A673 (cell line): ENCODE measurements at regions not wholly inside any gene's neighbourhood (a gene's known extent, or its start where the extent isn't known, plus 50 kb on each side); places are given as distances from the start of the nearest gene placed in this dataset.

ENCODE experiments used
- EZH2 ChIP-seq: fragments of 200-600 bp; sonication (generic); IDR thresholded peaks from 2 replicates; pipeline ENCODE4 v1.6.1; 2017; ENCODE audit warnings: borderline replicate concordance, low read depth, mild to moderate bottlenecking, mixed read lengths, antibody characterized with exemption, low read length; ENCODE audit not compliant: poor library complexity, severe bottlenecking
- TF ChIP-seq, protein P1 (sequence below): fragments of 300-800, 200-600 bp; sonication (generic); conservative IDR thresholded peaks from 2 replicates; pipeline ENCODE4 v1.5.1; 2017; ENCODE audit warnings: low read depth, mild to moderate bottlenecking, antibody characterized with exemption, low read length, moderate library complexity, mixed read lengths

DNA sequence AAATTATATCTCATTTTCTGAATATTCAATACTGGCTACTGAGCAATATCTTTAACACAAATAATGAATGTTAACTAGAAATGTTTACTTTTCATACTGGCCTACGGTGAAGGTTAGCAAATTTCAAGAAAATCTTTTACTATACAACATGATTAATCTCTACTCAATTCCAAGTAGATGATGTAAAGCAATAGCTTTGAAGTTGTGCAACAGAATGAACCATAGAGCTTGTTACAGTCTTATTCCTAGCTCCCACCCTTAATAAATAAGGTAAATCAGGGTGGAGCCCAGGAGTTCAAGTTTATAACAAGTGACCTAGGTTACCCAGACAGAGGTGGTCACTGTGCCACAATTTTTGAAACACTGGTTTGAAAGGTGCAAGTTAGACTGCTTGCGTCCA, 1678.1 kb downstream of the KCNT2 start:
- TF ChIP-seq, protein P1, sequence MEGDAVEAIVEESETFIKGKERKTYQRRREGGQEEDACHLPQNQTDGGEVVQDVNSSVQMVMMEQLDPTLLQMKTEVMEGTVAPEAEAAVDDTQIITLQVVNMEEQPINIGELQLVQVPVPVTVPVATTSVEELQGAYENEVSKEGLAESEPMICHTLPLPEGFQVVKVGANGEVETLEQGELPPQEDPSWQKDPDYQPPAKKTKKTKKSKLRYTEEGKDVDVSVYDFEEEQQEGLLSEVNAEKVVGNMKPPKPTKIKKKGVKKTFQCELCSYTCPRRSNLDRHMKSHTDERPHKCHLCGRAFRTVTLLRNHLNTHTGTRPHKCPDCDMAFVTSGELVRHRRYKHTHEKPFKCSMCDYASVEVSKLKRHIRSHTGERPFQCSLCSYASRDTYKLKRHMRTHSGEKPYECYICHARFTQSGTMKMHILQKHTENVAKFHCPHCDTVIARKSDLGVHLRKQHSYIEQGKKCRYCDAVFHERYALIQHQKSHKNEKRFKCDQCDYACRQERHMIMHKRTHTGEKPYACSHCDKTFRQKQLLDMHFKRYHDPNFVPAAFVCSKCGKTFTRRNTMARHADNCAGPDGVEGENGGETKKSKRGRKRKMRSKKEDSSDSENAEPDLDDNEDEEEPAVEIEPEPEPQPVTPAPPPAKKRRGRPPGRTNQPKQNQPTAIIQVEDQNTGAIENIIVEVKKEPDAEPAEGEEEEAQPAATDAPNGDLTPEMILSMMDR: no peak
- TF ChIP-seq EZH2: no peak
